ENCODE measurements at regions not wholly inside any gene's neighbourhood (a gene's known extent, or its start where the extent isn't known, plus 50 kb on each side); places are given as distances from the start of the nearest gene placed in this dataset.

- WGBS, 2 experiments, result 95% methylated on average over 2 of the region's 2 CpGs
- Histone ChIP-seq H3K27me3 (ENCODE audit: control insufficient read depth, insufficient read depth, low read length, poor library complexity, severe bottlenecking) (no peaks in the 10 kb centered on the region), H3K36me3 (ENCODE audit: control insufficient read depth, insufficient read depth, low read length) (no peaks in the 10 kb centered on the region), H3K4me3 (ENCODE audit: insufficient read depth, low read depth, low read length) (no peak overlapping the region), H3K9me3 (ENCODE audit: control insufficient read depth, low read length) (no peaks in the 10 kb centered on the region), H3K4me1 (ENCODE audit: control insufficient read depth, insufficient read depth, low read length) (no peaks in the 10 kb centered on the region), H3K27ac (ENCODE audit: insufficient read depth, low read depth, low read length, poor library complexity, severe bottlenecking) (no peak overlapping the region)
Observed at GRCh38 chr1:59225594-59226316, 71.1 kb upstream of the FGGY start.

GRCh38 chr1:59229138-59229537 lies 67.8 kb upstream of the FGGY start:
- no peaks in the 10 kb centered on the region for H3K36me3 ChIP-seq (ENCODE audit: control insufficient read depth, insufficient read depth, low read length)
- no peaks in the 10 kb centered on the region for H3K27me3 ChIP-seq (ENCODE audit: control insufficient read depth, insufficient read depth, low read length, poor library complexity, severe bottlenecking)
- no peaks in the 10 kb centered on the region for H3K9me3 ChIP-seq (ENCODE audit: control insufficient read depth, low read length)
- H3K4me3 ChIP-seq (ENCODE audit: insufficient read depth, low read depth, low read length), result no peak overlapping the region
- H3K4me1 ChIP-seq (ENCODE audit: control insufficient read depth, insufficient read depth, low read length), result no peaks in the 10 kb centered on the region
- no peak overlapping the region for H3K27ac ChIP-seq (ENCODE audit: insufficient read depth, low read depth, low read length, poor library complexity, severe bottlenecking)

DNA sequence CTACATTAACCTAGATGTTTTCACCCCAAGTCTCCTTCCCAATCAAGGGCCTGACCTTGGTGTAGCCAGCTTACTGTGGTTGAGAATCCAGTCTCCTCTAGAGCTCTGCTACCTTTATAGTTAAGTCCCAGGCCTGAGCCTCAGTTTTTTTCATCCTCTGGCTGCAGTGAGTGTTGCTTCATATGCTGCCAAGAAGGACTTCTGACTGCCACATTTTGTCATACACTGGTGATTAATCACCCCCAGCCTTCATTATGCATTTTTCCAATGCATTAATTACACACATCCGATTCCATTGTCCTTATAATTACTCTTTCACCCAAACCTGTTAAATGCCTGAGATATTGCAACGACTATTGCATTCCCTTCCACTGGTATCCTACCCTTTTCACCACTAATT lies 66.3 kb upstream of the FGGY start:
- H3K4me3 ChIP-seq (ENCODE audit: insufficient read depth, low read depth, low read length), result no peak overlapping the region
- H3K27ac ChIP-seq (ENCODE audit: insufficient read depth, low read depth, low read length, poor library complexity, severe bottlenecking), result no peak overlapping the region
- WGBS, 2 experiments, result 93 to 94% methylated on average over 2 of the region's 2 CpGs
- H3K4me1 ChIP-seq (ENCODE audit: control insufficient read depth, insufficient read depth, low read length), result no peaks in the 10 kb centered on the region
- H3K9me3 ChIP-seq (ENCODE audit: control insufficient read depth, low read length), result no peaks in the 10 kb centered on the region
- H3K36me3 ChIP-seq (ENCODE audit: control insufficient read depth, insufficient read depth, low read length), result no peaks in the 10 kb centered on the region
- no peaks in the 10 kb centered on the region for H3K27me3 ChIP-seq (ENCODE audit: control insufficient read depth, insufficient read depth, low read length, poor library complexity, severe bottlenecking)

DNA sequence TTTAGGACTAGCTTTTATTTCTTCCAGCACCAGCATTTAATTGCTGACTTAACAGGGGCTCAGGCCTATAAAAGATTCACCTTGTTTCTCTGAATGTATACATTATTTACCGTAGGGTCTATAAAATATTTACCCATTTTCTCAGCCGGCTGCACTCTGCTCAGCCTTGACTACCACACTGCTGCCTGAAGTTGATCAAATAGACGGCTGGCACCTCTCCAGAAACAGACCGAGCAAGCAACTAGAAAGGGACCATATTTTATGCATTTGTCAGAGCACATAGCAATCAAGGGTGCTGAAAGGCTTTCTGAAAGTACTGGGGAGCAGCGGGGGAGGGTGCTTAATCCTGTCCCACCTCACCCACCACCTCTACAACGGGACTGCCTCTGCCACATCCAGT lies 64.7 kb upstream of the FGGY start:
- WGBS, 2 experiments, result 94 to 98% methylated on average over 6 of the region's 6 CpGs
- H3K9me3 ChIP-seq (ENCODE audit: control insufficient read depth, low read length), result no peaks in the 10 kb centered on the region

DNA sequence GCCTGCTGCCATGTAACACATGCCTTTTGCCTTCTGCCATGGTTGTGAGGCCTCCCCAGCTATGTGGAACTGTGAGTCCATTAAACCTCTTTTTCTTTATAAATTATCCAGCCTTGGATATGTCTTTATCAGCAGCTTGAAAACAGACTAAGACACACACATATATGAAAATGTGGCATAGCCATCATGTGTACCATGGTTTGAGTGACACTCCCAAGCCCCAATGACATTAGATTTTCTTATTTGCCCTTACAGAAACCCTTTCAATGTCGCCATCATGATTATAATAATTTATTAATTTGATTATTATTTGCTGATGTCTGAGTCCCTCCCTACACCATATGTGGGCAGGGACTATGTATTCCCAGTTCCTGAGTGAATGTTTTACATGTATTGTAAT lies 63.5 kb upstream of the FGGY start:
- no peak overlapping the region for H3K4me3 ChIP-seq (ENCODE audit: insufficient read depth, low read depth, low read length)
- no peaks in the 10 kb centered on the region for H3K4me1 ChIP-seq (ENCODE audit: control insufficient read depth, insufficient read depth, low read length)
- H3K36me3 ChIP-seq (ENCODE audit: control insufficient read depth, insufficient read depth, low read length), result no peaks in the 10 kb centered on the region
- no CpG with 5 or more reads among the region's 1 CpG for WGBS, 2 experiments
- no peaks in the 10 kb centered on the region for H3K9me3 ChIP-seq (ENCODE audit: control insufficient read depth, low read length)
- no peak overlapping the region for H3K27ac ChIP-seq (ENCODE audit: insufficient read depth, low read depth, low read length, poor library complexity, severe bottlenecking)
- H3K27me3 ChIP-seq (ENCODE audit: control insufficient read depth, insufficient read depth, low read length, poor library complexity, severe bottlenecking), result no peaks in the 10 kb centered on the region

More for the DNA sequence above, 64.7 kb upstream of the FGGY start:
- Histone ChIP-seq H3K4me3 (ENCODE audit: insufficient read depth, low read depth, low read length) (no peak overlapping the region), H3K4me1 (ENCODE audit: control insufficient read depth, insufficient read depth, low read length) (no peaks in the 10 kb centered on the region), H3K36me3 (ENCODE audit: control insufficient read depth, insufficient read depth, low read length) (no peaks in the 10 kb centered on the region), H3K27ac (ENCODE audit: insufficient read depth, low read depth, low read length, poor library complexity, severe bottlenecking) (no peak overlapping the region), H3K27me3 (ENCODE audit: control insufficient read depth, insufficient read depth, low read length, poor library complexity, severe bottlenecking) (no peaks in the 10 kb centered on the region)

- no peaks in the 10 kb centered on the region for H3K27me3 ChIP-seq (ENCODE audit: control insufficient read depth, insufficient read depth, low read length, poor library complexity, severe bottlenecking)
- no peak overlapping the region for H3K27ac ChIP-seq (ENCODE audit: insufficient read depth, low read depth, low read length, poor library complexity, severe bottlenecking)
- WGBS, 2 experiments, result 92 to 96% methylated on average over 3 of the region's 3 CpGs
- no peaks in the 10 kb centered on the region for H3K4me1 ChIP-seq (ENCODE audit: control insufficient read depth, insufficient read depth, low read length)
- no peak overlapping the region for H3K4me3 ChIP-seq (ENCODE audit: insufficient read depth, low read depth, low read length)
- H3K9me3 ChIP-seq (ENCODE audit: control insufficient read depth, low read length), result no peaks in the 10 kb centered on the region
- no peaks in the 10 kb centered on the region for H3K36me3 ChIP-seq (ENCODE audit: control insufficient read depth, insufficient read depth, low read length)
Observed at GRCh38 chr1:59236721-59237545, 60.0 kb upstream of the FGGY start.

- H3K27ac ChIP-seq (ENCODE audit: insufficient read depth, low read depth, low read length, poor library complexity, severe bottlenecking), result no peak overlapping the region
Observed at GRCh38 chr1:59237900-59238299, 59.0 kb upstream of the FGGY start.

GRCh38 chr1:59238333-59238934 lies 58.5 kb upstream of the FGGY start:
- WGBS, 2 experiments, result 84 to 93% methylated on average over 5 of the region's 5 CpGs
- H3K27ac ChIP-seq (ENCODE audit: insufficient read depth, low read depth, low read length, poor library complexity, severe bottlenecking), result no peak overlapping the region

More at GRCh38 chr1:59237900-59238299, 59.0 kb upstream of the FGGY start:
- no peak overlapping the region for H3K4me3 ChIP-seq (ENCODE audit: insufficient read depth, low read depth, low read length)
- WGBS, 2 experiments, result 77 to 90% methylated on average over 2 of the region's 2 CpGs
- H3K9me3 ChIP-seq (ENCODE audit: control insufficient read depth, low read length), result no peaks in the 10 kb centered on the region
- no peaks in the 10 kb centered on the region for H3K27me3 ChIP-seq (ENCODE audit: control insufficient read depth, insufficient read depth, low read length, poor library complexity, severe bottlenecking)
- H3K4me1 ChIP-seq (ENCODE audit: control insufficient read depth, insufficient read depth, low read length), result no peaks in the 10 kb centered on the region
- no peaks in the 10 kb centered on the region for H3K36me3 ChIP-seq (ENCODE audit: control insufficient read depth, insufficient read depth, low read length)

GRCh38 chr1:59238993-59239392 lies 57.9 kb upstream of the FGGY start:
- no peaks in the 10 kb centered on the region for H3K9me3 ChIP-seq (ENCODE audit: control insufficient read depth, low read length)
- H3K27ac ChIP-seq (ENCODE audit: insufficient read depth, low read depth, low read length, poor library complexity, severe bottlenecking), result no peak overlapping the region
- H3K4me3 ChIP-seq (ENCODE audit: insufficient read depth, low read depth, low read length), result no peak overlapping the region
- H3K27me3 ChIP-seq (ENCODE audit: control insufficient read depth, insufficient read depth, low read length, poor library complexity, severe bottlenecking), result no peaks in the 10 kb centered on the region
- H3K4me1 ChIP-seq (ENCODE audit: control insufficient read depth, insufficient read depth, low read length), result no peaks in the 10 kb centered on the region
- no peaks in the 10 kb centered on the region for H3K36me3 ChIP-seq (ENCODE audit: control insufficient read depth, insufficient read depth, low read length)
- 88 to 100% methylated on average over 1 to 2 of the region's 2 CpGs for WGBS, 2 experiments

More at GRCh38 chr1:59238333-59238934, 58.5 kb upstream of the FGGY start:
- Histone ChIP-seq H3K4me3 (ENCODE audit: insufficient read depth, low read depth, low read length) (no peak overlapping the region), H3K36me3 (ENCODE audit: control insufficient read depth, insufficient read depth, low read length) (no peaks in the 10 kb centered on the region), H3K4me1 (ENCODE audit: control insufficient read depth, insufficient read depth, low read length) (no peaks in the 10 kb centered on the region), H3K27me3 (ENCODE audit: control insufficient read depth, insufficient read depth, low read length, poor library complexity, severe bottlenecking) (no peaks in the 10 kb centered on the region), H3K9me3 (ENCODE audit: control insufficient read depth, low read length) (no peaks in the 10 kb centered on the region)

DNA sequence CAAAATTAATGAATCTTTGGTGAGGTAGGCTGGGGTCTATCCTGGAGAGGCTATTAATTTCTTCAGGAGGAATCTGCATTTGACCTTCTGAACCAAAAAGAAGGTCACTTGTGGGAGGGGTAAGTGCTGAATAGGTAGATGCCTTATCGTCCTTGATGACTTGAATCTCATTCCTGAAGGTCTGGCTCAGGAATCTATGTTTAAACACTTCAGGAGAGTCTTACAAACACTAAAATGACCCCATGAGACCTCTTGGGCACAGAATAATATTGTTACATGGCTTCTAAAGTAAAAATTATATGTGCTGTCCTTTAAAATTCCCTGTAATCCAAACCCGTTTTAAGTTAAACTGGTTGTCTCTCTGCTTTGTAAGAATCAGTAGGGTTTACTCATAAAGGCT lies 55.0 kb upstream of the FGGY start:
- Histone ChIP-seq H3K4me1 (ENCODE audit: control insufficient read depth, insufficient read depth, low read length) (no peaks in the 10 kb centered on the region), H3K36me3 (ENCODE audit: control insufficient read depth, insufficient read depth, low read length) (no peaks in the 10 kb centered on the region), H3K9me3 (ENCODE audit: control insufficient read depth, low read length) (no peaks in the 10 kb centered on the region), H3K27me3 (ENCODE audit: control insufficient read depth, insufficient read depth, low read length, poor library complexity, severe bottlenecking) (no peaks in the 10 kb centered on the region), H3K4me3 (ENCODE audit: insufficient read depth, low read depth, low read length) (no peak overlapping the region), H3K27ac (ENCODE audit: insufficient read depth, low read depth, low read length, poor library complexity, severe bottlenecking) (no peak overlapping the region)
- 91 to 92% methylated on average over 2 of the region's 2 CpGs for WGBS, 2 experiments

All from ectodermal cell (in vitro differentiated cells).